ENCODE measurements at regions not wholly inside any gene's neighbourhood (a gene's known extent, or its start where the extent isn't known, plus 50 kb on each side); places are given as distances from the start of the nearest gene placed in this dataset.

DNA sequence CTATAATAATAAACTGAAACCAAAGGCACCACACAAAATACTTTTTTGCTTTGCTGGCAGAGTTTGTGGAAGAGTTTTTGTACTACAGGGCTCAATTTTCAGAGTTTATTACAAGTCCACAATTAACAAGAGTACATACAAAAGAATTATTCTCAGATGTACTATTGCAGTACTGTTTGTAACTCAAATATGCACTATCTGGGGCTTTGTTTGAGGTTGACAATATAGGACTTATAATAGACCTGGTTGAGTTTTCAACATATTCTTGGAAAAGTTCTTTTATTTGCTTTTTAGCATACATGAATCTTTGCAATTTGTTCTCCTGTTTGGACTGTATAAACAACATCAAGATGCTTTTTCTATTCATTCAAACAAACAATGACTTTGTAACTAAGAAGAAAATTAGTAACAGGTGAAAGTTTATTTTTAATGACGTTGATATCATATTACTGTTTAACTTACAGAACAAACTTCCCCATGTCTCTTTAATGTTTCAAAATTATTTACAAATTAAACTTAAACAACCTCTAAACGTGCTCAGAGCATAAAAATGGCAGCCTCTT, 407.4 kb upstream of the PRICKLE1 start:
- ATAC-seq (no peak), DNase-seq (no peak)
- intact Hi-C loops (cut with DNase I, micrococcal nuclease) = no loop called here

GRCh38 chr12:42992826-42993225, 403.3 kb upstream of the PRICKLE1 start:
- DNase-seq (no peak), ATAC-seq (no peak)
- intact Hi-C loops (cut with DNase I, micrococcal nuclease) = no loop called here

GRCh38 chr12:42990387-42990786, 400.8 kb upstream of the PRICKLE1 start:
- no peak for DNase-seq
- intact Hi-C loops (cut with DNase I, micrococcal nuclease) = no loop called here
- no peak for ATAC-seq

GRCh38 chr12:42987216-42987650, 397.7 kb upstream of the PRICKLE1 start:
- intact Hi-C loops (cut with DNase I, micrococcal nuclease) = no loop called here
- ATAC-seq (no peak), DNase-seq (no peak)

- ATAC-seq (no peak), DNase-seq (no peak)
- intact Hi-C loops (cut with DNase I, micrococcal nuclease) = no loop called here
Measured at GRCh38 chr12:42985506-42985905, 396.0 kb upstream of the PRICKLE1 start.

GRCh38 chr12:42982828-42983227, 393.3 kb upstream of the PRICKLE1 start:
- intact Hi-C loops (cut with DNase I, micrococcal nuclease) = no loop called here
- ATAC-seq (no peak), DNase-seq (no peak)

DNA sequence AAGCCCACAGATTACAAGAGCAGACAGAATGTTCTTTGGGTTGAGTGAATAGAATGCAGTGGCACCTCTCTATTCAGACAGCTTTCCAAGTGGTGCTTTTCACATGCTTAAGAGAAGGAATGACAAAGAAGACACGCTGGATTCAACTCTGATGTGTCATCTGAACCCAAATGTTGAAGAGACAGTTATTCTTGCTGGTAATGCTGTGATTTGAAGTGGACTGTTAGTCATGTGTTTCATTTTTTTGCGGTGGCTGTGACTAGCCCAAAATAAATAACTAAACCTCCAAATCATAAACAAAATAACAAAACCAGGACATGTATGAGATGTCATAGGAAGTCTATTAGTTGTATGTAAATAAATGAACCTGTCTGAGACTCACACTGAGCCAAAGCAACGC, 391.8 kb upstream of the PRICKLE1 start:
- intact Hi-C loops (cut with DNase I, micrococcal nuclease) = no loop called here
- ATAC-seq (no peak), DNase-seq (no peak)

- intact Hi-C loops (cut with DNase I, micrococcal nuclease) = no loop called here
- no peak for ATAC-seq
- DNase-seq = no peak
Measured at GRCh38 chr12:42980441-42980840, 390.9 kb upstream of the PRICKLE1 start.

DNA sequence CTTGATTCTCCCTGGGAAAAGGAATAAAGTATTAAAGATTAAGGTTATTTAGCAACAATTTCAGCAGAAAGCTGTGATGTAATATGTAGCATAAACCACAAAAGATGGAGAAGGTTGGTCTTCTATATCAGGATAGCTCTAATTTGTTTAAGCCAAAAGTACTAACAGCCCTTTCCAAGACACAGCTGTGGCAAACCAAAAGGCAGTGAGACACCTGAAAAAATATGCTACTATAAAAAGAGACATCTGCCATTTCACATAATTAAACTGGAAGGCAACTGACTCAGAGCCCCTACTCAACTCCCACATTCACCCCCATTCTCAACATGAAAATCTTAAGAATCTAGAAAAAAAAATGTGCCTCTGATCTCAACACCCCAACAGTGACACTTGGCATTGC, 390.2 kb upstream of the PRICKLE1 start:
- DNase-seq = no peak
- no peak for ATAC-seq
- intact Hi-C loops (cut with DNase I, micrococcal nuclease) = no loop called here

DNA sequence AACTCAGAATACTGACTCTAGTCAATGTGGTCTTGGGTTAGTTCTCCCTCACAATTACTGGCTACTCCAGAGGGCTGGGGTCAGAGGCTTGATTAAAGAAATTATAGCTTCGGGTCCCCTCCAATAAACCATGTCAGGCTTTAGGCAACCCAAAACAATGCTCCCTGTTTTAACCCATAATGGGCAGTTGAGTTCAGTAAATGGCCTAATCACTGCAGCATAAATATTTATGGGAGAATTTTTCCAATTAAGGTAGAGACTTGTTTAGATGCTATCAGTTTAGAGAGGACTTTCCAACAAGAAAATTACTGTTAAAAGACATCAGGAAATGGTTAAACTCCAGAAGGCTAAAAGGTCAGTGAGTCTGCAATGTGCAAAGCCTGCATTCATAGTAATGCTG, 389.2 kb upstream of the PRICKLE1 start:
- ATAC-seq = no peak
- intact Hi-C loops (cut with DNase I, micrococcal nuclease) = no loop called here

GRCh38 chr12:42977451-42978230, 388.1 kb upstream of the PRICKLE1 start:
- no peak for ATAC-seq
- no peak for DNase-seq
- intact Hi-C loops (cut with DNase I, micrococcal nuclease) = no loop called here

More for the DNA sequence above, 389.2 kb upstream of the PRICKLE1 start:
- DNase-seq = no peak

DNA sequence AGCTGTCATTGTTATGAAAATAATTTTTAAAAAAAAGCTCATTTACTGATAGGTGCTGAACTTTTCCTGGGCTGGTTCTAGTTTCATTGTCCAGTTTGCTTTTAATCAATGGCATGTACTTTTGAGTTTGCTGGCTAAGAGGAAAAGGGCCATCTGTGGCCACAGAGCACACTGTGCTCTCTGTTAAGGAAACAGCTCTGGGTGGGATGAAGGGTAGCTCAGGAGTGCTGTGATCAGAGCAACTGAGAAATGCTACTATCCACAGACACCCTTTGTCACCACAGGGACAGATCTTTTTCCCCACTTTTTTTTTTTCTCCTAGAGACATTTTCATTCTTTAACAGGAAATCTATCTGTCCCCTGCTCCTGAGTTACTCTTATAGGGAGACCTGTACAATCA, 387.1 kb upstream of the PRICKLE1 start:
- no peak for DNase-seq
- ATAC-seq = no peak
- intact Hi-C loops (cut with DNase I, micrococcal nuclease) = no loop called here

DNA sequence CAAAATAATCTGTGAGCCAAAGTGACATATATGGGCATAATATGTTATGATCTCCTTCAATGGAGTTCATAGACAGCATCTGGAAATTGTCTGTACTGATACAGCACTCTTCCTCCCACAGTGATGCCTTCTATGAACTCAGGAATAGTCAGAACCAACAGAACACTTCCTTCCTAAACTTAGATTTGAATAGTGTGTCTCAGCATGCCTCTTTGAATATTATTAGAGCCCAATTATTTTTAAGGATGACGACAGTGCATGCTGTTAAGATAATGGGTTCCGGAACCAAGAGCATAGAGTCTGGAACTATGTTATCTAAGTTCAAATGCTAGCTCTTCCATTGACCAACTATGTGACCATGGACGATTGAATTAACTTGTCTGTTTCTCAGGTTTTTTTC, 386.6 kb upstream of the PRICKLE1 start:
- ATAC-seq = no peak
- intact Hi-C loops (cut with DNase I, micrococcal nuclease) = no loop called here
- no peak for DNase-seq

DNA sequence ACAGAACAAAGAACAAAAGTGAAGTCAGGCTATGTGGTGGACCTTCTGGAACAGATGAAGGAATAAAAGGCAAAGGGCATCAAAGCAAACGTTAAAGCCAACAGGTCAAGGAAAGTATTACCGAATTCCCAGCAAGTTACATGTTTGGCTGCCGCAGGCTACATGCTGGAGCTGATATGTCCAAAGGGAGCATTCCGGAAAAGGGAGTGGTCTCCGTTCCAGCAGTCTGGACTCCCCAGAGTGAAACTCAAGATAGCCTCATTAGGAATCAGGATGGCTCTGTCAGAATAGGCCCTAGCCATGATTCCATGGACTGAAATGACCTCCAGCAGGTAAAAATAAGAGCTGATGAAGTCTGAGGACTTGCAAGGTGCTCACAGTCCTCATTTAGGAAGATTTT, 379.8 kb upstream of the PRICKLE1 start:
- intact Hi-C loops (cut with DNase I, micrococcal nuclease) = no loop called here
- DNase-seq (no peak), ATAC-seq (no peak)

GRCh38 chr12:42968426-42968825, 378.9 kb upstream of the PRICKLE1 start:
- DNase-seq (no peak), ATAC-seq (no peak)
- intact Hi-C loops (cut with DNase I, micrococcal nuclease) = no loop called here

- no peak for DNase-seq
- intact Hi-C loops (cut with DNase I, micrococcal nuclease) = no loop called here
- ATAC-seq = no peak
Measured at GRCh38 chr12:42967850-42968249, 378.3 kb upstream of the PRICKLE1 start.

- no peak for ATAC-seq
- intact Hi-C loops (cut with DNase I, micrococcal nuclease) = no loop called here
Measured at GRCh38 chr12:42963988-42964387, 374.4 kb upstream of the PRICKLE1 start.

DNA sequence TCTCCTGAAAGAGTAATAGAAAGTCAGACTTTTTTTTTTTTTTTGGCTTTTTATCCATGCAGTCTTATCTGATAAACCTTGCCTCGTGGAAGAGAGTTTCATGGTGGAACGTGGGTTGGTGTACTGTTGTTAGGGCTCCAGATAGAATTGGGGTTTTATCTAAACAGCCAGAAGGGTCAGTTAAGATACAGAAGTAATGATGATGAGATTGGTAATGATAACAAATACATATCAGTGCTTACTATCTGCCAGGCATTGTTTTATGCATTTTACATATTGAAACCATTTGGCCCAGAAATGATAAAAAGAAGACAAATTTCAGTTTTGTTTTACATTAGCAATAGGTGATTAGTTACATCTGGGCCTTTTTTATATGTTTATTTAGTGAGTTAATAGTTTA, 372.8 kb upstream of the PRICKLE1 start:
- ATAC-seq (no peak), DNase-seq (no peak)
- intact Hi-C loops (cut with DNase I, micrococcal nuclease) = no loop called here

More at GRCh38 chr12:42963988-42964387, 374.4 kb upstream of the PRICKLE1 start:
- DNase-seq = no peak

DNA sequence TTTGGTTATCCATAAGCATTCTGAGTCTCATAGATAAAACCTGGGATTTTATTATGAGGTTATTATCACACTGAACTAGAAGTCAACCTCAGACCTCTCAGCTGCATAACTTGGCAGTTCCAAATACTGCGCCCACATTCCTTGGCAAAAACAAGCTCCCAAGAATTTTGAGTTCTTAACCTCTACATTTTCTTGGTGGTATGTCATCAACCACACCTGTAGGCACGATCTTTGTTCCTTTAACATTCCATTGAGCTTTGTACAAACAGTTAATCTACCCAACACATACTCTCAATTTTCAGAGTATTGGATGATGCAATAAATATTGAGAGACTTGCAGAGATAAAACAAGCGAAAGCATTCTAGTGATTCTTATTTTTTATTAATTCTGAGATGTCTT, 371.8 kb upstream of the PRICKLE1 start:
- intact Hi-C loops (cut with DNase I, micrococcal nuclease) = no loop called here
- ATAC-seq (no peak), DNase-seq (no peak)

GRCh38 chr12:42960087-42960527, 370.6 kb upstream of the PRICKLE1 start:
- DNase-seq = no peak
- intact Hi-C loops (cut with DNase I, micrococcal nuclease) = no loop called here
- ATAC-seq = no peak

GRCh38 chr12:42958291-42958674, 368.7 kb upstream of the PRICKLE1 start:
- no peak for DNase-seq
- ATAC-seq = no peak
- intact Hi-C loops (cut with DNase I, micrococcal nuclease) = no loop called here

All from left colon (tissue), 2 donors.